Activated T-cell treated with anti-CD3 and anti-CD28 coated beads, Interleukin-2, amount 50 U/mL, for 72 hours (primary cell): ENCODE measurements at regions not wholly inside any gene's neighbourhood (a gene's known extent, or its start where the extent isn't known, plus 50 kb on each side); places are given as distances from the start of the nearest gene placed in this dataset.

Experiments
- ATAC-seq, 2 donors: fragments of 150-1000 bp; cut with Tn5 transposase; replicated peaks in 1 of 2; 2 replicates each; pipeline ENCODE4 v1.10.0; 2021; ENCODE audit warnings: moderate library complexity in 2 of 2, mild to moderate bottlenecking in 1 of 2
- DNase-seq, 2 donors: peaks; one replicate each; pipeline ENCODE4 v3.0.0; 2021 to 2022; ENCODE audit warnings: mixed read lengths in 1 of 2
- H3K27ac Mint-ChIP-seq: one replicate; pipeline ENCODE4 v1.8.0; 2022; ENCODE audit warnings: mild to moderate bottlenecking, moderate library complexity, mixed read lengths
- H3K27me3 Mint-ChIP-seq: one replicate; pipeline ENCODE4 v1.8.0; 2022; ENCODE audit warnings: low read depth, mixed read lengths
- H3K36me3 Mint-ChIP-seq, 2 donors: one replicate each; pipeline ENCODE4 v1.8.0; 2022; ENCODE audit warnings: mixed read lengths in 2 of 2, mild to moderate bottlenecking in 1 of 2; ENCODE audit not compliant: insufficient read depth in 2 of 2
- H3K4me1 Mint-ChIP-seq: one replicate; pipeline ENCODE4 v1.8.0; 2022; ENCODE audit warnings: low read depth, mixed read lengths
- H3K4me3 Mint-ChIP-seq, 2 donors: one replicate each; pipeline ENCODE4 v1.8.0; 2022; ENCODE audit warnings: mild to moderate bottlenecking in 2 of 2, mixed read lengths in 2 of 2, moderate library complexity in 2 of 2
- H3K9me3 Mint-ChIP-seq, 2 donors: one replicate each; pipeline ENCODE4 v1.8.0; 2022; ENCODE audit warnings: mixed read lengths in 2 of 2

- Mint-ChIP-seq H3K4me1 (peaks cover 11% of the 10 kb centered on the region), H3K27me3 (no peaks in the 10 kb centered on the region), H3K4me3 (no peak overlapping the region), H3K27ac (no peak overlapping the region), H3K9me3 (peaks cover 0 to 2% of the 10 kb centered on the region in 2 donors), H3K36me3 (no peaks in the 10 kb centered on the region)
- ATAC-seq (no peak), DNase-seq (no peak)
Measured at GRCh38 chr5:56433039-56433617, 200.0 kb upstream of the ANKRD55 start.

GRCh38 chr5:56432321-56432720 lies 199.2 kb upstream of the ANKRD55 start:
- Mint-ChIP-seq H3K4me1 (peaks cover 11% of the 10 kb centered on the region), H3K27ac (no peak overlapping the region), H3K27me3 (no peaks in the 10 kb centered on the region), H3K9me3 (peaks cover 0 to 2% of the 10 kb centered on the region in 2 donors), H3K36me3 (no peaks in the 10 kb centered on the region), H3K4me3 (no peak overlapping the region)
- ATAC-seq (no peak), DNase-seq (no peak)

- H3K27me3 Mint-ChIP-seq, result no peaks in the 10 kb centered on the region
- H3K9me3 Mint-ChIP-seq, result peaks cover 0 to 2% of the 10 kb centered on the region in 2 donors
- H3K27ac Mint-ChIP-seq, result no peak overlapping the region
- H3K4me3 Mint-ChIP-seq, result no peak overlapping the region
- no peak for ATAC-seq
- H3K36me3 Mint-ChIP-seq, result peaks cover 0 to 1% of the 10 kb centered on the region in 2 donors
- DNase-seq, result no peak
- no peaks in the 10 kb centered on the region for H3K4me1 Mint-ChIP-seq
Measured at GRCh38 chr5:56430422-56430821, 197.3 kb upstream of the ANKRD55 start.

GRCh38 chr5:56429110-56429561 lies 196.0 kb upstream of the ANKRD55 start:
- peaks cover 0 to 1% of the 10 kb centered on the region in 2 donors for H3K36me3 Mint-ChIP-seq

GRCh38 chr5:56426693-56427092 lies 193.6 kb upstream of the ANKRD55 start:
- no peaks in the 10 kb centered on the region for H3K27me3 Mint-ChIP-seq
- no peak for DNase-seq
- H3K9me3 Mint-ChIP-seq, result peaks cover 4% of the 10 kb centered on the region in 2 donors
- H3K27ac Mint-ChIP-seq, result no peak overlapping the region
- H3K36me3 Mint-ChIP-seq, result peaks cover 1 to 2% of the 10 kb centered on the region in 2 donors
- ATAC-seq, result no peak
- no peaks in the 10 kb centered on the region for H3K4me1 Mint-ChIP-seq
- no peak overlapping the region for H3K4me3 Mint-ChIP-seq

More at GRCh38 chr5:56429110-56429561, 196.0 kb upstream of the ANKRD55 start:
- no peak for ATAC-seq
- H3K9me3 Mint-ChIP-seq, result peaks cover 2 to 3% of the 10 kb centered on the region in 2 donors
- H3K27me3 Mint-ChIP-seq, result no peaks in the 10 kb centered on the region
- no peaks in the 10 kb centered on the region for H3K4me1 Mint-ChIP-seq
- no peak overlapping the region for H3K27ac Mint-ChIP-seq
- DNase-seq, result no peak
- H3K4me3 Mint-ChIP-seq, result no peak overlapping the region

- DNase-seq (no peak), ATAC-seq (no peak)
- peaks cover 11 to 30% of the 10 kb centered on the region in 2 donors for H3K36me3 Mint-ChIP-seq
- H3K4me1 Mint-ChIP-seq, result no peaks in the 10 kb centered on the region
- H3K4me3 Mint-ChIP-seq, result no peak overlapping the region
- H3K9me3 Mint-ChIP-seq, result peaks cover 11 to 22% of the 10 kb centered on the region in 2 donors
- H3K27me3 Mint-ChIP-seq, result no peaks in the 10 kb centered on the region
- H3K27ac Mint-ChIP-seq, result no peak overlapping the region
Measured at GRCh38 chr5:56422076-56422762, 189.1 kb upstream of the ANKRD55 start.

GRCh38 chr5:56421246-56422075 lies 188.3 kb upstream of the ANKRD55 start:
- peaks cover 11 to 30% of the 10 kb centered on the region in 2 donors for H3K36me3 Mint-ChIP-seq
- H3K4me1 Mint-ChIP-seq, result no peaks in the 10 kb centered on the region
- H3K4me3 Mint-ChIP-seq, result no peak overlapping the region
- H3K27ac Mint-ChIP-seq, result no peak overlapping the region
- no peaks in the 10 kb centered on the region for H3K27me3 Mint-ChIP-seq
- ATAC-seq (no peak), DNase-seq (no peak)
- H3K9me3 Mint-ChIP-seq, result peaks cover 12 to 22% of the 10 kb centered on the region in 2 donors

GRCh38 chr5:56420323-56420722 lies 187.2 kb upstream of the ANKRD55 start:
- ATAC-seq (no peak), DNase-seq (no peak)
- H3K27ac Mint-ChIP-seq, result no peak overlapping the region
- H3K27me3 Mint-ChIP-seq, result no peaks in the 10 kb centered on the region
- H3K9me3 Mint-ChIP-seq, result peaks cover 12 to 22% of the 10 kb centered on the region in 2 donors
- H3K4me3 Mint-ChIP-seq, result no peak overlapping the region
- H3K36me3 Mint-ChIP-seq, result peaks cover 11 to 29% of the 10 kb centered on the region in 2 donors
- no peaks in the 10 kb centered on the region for H3K4me1 Mint-ChIP-seq

- no peaks in the 10 kb centered on the region for H3K4me1 Mint-ChIP-seq
- H3K4me3 Mint-ChIP-seq, result no peak overlapping the region
- no peak overlapping the region for H3K27ac Mint-ChIP-seq
- peaks cover 11 to 29% of the 10 kb centered on the region in 2 donors for H3K36me3 Mint-ChIP-seq
- DNase-seq (no peak), ATAC-seq (no peak)
- H3K27me3 Mint-ChIP-seq, result no peaks in the 10 kb centered on the region
- H3K9me3 Mint-ChIP-seq, result peaks cover 12 to 20% of the 10 kb centered on the region in 2 donors
Measured at GRCh38 chr5:56419667-56420066, 186.5 kb upstream of the ANKRD55 start.

- H3K9me3 Mint-ChIP-seq, result peaks cover 9 to 15% of the 10 kb centered on the region in 2 donors
- peaks cover 11% of the 10 kb centered on the region for H3K4me1 Mint-ChIP-seq
- no peak overlapping the region for H3K4me3 Mint-ChIP-seq
- ATAC-seq, result no peak
- no peaks in the 10 kb centered on the region for H3K27me3 Mint-ChIP-seq
- H3K27ac Mint-ChIP-seq, result no peak overlapping the region
- DNase-seq, result no peak
- H3K36me3 Mint-ChIP-seq, result peaks cover 7 to 18% of the 10 kb centered on the region in 2 donors
Measured at GRCh38 chr5:56415356-56415765, 182.2 kb upstream of the ANKRD55 start.

GRCh38 chr5:56414066-56414465 lies 180.9 kb upstream of the ANKRD55 start:
- Mint-ChIP-seq H3K9me3 (peaks cover 6 to 8% of the 10 kb centered on the region in 2 donors), H3K36me3 (peaks cover 0 to 8% of the 10 kb centered on the region in 2 donors), H3K4me3 (no peak overlapping the region), H3K4me1 (peaks cover 11% of the 10 kb centered on the region), H3K27ac (no peak overlapping the region), H3K27me3 (no peaks in the 10 kb centered on the region)
- DNase-seq, result no peak
- no peak for ATAC-seq

- DNase-seq (no peak), ATAC-seq (no peak)
- Mint-ChIP-seq H3K4me3 (no peak overlapping the region), H3K36me3 (peaks cover 0 to 5% of the 10 kb centered on the region in 2 donors), H3K27ac (no peak overlapping the region), H3K27me3 (no peaks in the 10 kb centered on the region), H3K4me1 (peaks cover 11% of the 10 kb centered on the region), H3K9me3 (peaks cover 5% of the 10 kb centered on the region in 2 donors)
Measured at GRCh38 chr5:56413546-56413945, 180.4 kb upstream of the ANKRD55 start.
